ENCODE measurements at regions not wholly inside any gene's neighbourhood (a gene's known extent, or its start where the extent isn't known, plus 50 kb on each side); places are given as distances from the start of the nearest gene placed in this dataset.

DNA sequence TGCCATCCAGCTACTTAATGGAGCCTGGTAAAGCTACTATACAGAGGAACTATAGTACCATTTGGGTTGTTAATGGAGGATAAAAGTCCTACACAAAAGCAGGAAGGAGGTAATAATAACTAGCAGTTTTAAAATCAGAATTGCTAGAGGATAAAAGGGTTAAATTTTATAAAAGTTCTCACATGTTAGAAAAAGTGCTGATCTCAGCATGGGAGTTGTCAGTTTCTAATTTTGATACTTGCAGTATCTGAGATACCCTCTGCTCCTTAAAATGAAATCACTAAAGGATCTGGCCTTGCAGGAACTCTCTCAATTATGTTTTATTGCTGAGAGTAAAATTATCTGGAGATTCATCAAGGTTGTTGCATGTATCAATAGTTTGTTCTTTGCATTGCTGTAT lies 272.2 kb upstream of the GYPC start:
- no peak overlapping the region for H3K9ac ChIP-seq (ENCODE audit: low read depth in 1 of 2, low read length in 2 of 2)
- H3K36me3 ChIP-seq (ENCODE audit: control insufficient read depth in 4 of 4, insufficient read depth in 3 of 4, low read depth in 1 of 4, low read length in 3 of 4): no peaks in the 10 kb centered on the region
- no peak for DNase-seq (ENCODE audit: low spot score)
- peaks cover 0 to 3% (median 0%) of the 10 kb centered on the region in 4 donors for H3K27me3 ChIP-seq (ENCODE audit: control insufficient read depth in 4 of 4, insufficient read depth in 4 of 4, low read length in 3 of 4)
- H3K4me1 ChIP-seq (ENCODE audit: control insufficient read depth in 4 of 4, insufficient read depth in 4 of 4, low read length in 3 of 4): no peaks in the 10 kb centered on the region
- no peak overlapping the region for H3K4me3 ChIP-seq (ENCODE audit: low read depth in 1 of 3, low read length in 3 of 3)
- H3K9me3 ChIP-seq (ENCODE audit: control insufficient read depth in 4 of 4, low read length in 3 of 4): no peaks in the 10 kb centered on the region
- no peak for TF ChIP-seq YY1 (IDR thresholded peaks at IDR 0.05)
- TF ChIP-seq FOXA2 (IDR thresholded peaks at IDR 0.05): no peak
- TF ChIP-seq RXRA (IDR thresholded peaks at IDR 0.05): no peak
- TF ChIP-seq JUND (IDR thresholded peaks at IDR 0.05): no peak
- TF ChIP-seq, protein P1, sequence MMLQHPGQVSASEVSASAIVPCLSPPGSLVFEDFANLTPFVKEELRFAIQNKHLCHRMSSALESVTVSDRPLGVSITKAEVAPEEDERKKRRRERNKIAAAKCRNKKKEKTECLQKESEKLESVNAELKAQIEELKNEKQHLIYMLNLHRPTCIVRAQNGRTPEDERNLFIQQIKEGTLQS (IDR thresholded peaks at IDR 0.05): no peak
- TF ChIP-seq, protein P2, sequence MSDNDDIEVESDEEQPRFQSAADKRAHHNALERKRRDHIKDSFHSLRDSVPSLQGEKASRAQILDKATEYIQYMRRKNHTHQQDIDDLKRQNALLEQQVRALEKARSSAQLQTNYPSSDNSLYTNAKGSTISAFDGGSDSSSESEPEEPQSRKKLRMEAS (IDR thresholded peaks at IDR 0.05): no peak
- TF ChIP-seq GABPA (IDR thresholded peaks at IDR 0.05 in 1 of 2, conservative IDR thresholded peaks at IDR 0.05 in 1 of 2): no peak
- TF ChIP-seq, protein P3, sequence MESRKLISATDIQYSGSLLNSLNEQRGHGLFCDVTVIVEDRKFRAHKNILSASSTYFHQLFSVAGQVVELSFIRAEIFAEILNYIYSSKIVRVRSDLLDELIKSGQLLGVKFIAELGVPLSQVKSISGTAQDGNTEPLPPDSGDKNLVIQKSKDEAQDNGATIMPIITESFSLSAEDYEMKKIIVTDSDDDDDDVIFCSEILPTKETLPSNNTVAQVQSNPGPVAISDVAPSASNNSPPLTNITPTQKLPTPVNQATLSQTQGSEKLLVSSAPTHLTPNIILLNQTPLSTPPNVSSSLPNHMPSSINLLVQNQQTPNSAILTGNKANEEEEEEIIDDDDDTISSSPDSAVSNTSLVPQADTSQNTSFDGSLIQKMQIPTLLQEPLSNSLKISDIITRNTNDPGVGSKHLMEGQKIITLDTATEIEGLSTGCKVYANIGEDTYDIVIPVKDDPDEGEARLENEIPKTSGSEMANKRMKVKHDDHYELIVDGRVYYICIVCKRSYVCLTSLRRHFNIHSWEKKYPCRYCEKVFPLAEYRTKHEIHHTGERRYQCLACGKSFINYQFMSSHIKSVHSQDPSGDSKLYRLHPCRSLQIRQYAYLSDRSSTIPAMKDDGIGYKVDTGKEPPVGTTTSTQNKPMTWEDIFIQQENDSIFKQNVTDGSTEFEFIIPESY (IDR thresholded peaks at IDR 0.05): no peak
- TF ChIP-seq FOXA1 (IDR thresholded peaks at IDR 0.05): no peak
- no peak for TF ChIP-seq HNF4A (conservative IDR thresholded peaks at IDR 0.05)
- TF ChIP-seq, protein P4, sequence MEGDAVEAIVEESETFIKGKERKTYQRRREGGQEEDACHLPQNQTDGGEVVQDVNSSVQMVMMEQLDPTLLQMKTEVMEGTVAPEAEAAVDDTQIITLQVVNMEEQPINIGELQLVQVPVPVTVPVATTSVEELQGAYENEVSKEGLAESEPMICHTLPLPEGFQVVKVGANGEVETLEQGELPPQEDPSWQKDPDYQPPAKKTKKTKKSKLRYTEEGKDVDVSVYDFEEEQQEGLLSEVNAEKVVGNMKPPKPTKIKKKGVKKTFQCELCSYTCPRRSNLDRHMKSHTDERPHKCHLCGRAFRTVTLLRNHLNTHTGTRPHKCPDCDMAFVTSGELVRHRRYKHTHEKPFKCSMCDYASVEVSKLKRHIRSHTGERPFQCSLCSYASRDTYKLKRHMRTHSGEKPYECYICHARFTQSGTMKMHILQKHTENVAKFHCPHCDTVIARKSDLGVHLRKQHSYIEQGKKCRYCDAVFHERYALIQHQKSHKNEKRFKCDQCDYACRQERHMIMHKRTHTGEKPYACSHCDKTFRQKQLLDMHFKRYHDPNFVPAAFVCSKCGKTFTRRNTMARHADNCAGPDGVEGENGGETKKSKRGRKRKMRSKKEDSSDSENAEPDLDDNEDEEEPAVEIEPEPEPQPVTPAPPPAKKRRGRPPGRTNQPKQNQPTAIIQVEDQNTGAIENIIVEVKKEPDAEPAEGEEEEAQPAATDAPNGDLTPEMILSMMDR (IDR thresholded peaks at IDR 0.05; ENCODE audit: low read depth, low read length, missing input control): no peak
- TF ChIP-seq, protein P5, sequence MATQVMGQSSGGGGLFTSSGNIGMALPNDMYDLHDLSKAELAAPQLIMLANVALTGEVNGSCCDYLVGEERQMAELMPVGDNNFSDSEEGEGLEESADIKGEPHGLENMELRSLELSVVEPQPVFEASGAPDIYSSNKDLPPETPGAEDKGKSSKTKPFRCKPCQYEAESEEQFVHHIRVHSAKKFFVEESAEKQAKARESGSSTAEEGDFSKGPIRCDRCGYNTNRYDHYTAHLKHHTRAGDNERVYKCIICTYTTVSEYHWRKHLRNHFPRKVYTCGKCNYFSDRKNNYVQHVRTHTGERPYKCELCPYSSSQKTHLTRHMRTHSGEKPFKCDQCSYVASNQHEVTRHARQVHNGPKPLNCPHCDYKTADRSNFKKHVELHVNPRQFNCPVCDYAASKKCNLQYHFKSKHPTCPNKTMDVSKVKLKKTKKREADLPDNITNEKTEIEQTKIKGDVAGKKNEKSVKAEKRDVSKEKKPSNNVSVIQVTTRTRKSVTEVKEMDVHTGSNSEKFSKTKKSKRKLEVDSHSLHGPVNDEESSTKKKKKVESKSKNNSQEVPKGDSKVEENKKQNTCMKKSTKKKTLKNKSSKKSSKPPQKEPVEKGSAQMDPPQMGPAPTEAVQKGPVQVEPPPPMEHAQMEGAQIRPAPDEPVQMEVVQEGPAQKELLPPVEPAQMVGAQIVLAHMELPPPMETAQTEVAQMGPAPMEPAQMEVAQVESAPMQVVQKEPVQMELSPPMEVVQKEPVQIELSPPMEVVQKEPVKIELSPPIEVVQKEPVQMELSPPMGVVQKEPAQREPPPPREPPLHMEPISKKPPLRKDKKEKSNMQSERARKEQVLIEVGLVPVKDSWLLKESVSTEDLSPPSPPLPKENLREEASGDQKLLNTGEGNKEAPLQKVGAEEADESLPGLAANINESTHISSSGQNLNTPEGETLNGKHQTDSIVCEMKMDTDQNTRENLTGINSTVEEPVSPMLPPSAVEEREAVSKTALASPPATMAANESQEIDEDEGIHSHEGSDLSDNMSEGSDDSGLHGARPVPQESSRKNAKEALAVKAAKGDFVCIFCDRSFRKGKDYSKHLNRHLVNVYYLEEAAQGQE (IDR thresholded peaks at IDR 0.05): no peak
- TF ChIP-seq HNF4G (IDR thresholded peaks at IDR 0.05): no peak
- TF ChIP-seq TAF1 (conservative IDR thresholded peaks at IDR 0.05): no peak
- TF ChIP-seq RAD21 (IDR thresholded peaks at IDR 0.05): no peak
- TF ChIP-seq NR2F2 (IDR thresholded peaks at IDR 0.05): no peak
- no peak overlapping the region for H3K27ac ChIP-seq (ENCODE audit: low read depth in 1 of 2, low read length in 2 of 2)

DNA sequence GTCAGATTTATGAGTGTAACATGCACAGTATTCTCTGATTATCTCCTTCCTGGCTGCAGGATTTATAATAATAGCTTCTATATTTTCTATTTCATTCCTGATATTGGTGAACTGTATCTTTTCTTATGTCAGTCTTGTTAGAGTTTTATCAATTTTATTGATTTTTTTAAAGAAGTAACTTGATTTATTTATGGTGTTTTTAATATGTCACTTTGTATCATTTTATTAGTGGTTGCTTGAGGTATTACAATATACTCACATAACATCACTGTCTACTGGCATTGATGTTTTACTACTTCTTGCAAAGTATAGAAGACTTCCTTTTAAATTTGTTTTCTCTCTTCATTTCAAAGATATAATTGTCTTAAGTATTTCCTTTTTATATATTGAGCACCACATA lies 270.5 kb upstream of the GYPC start:
- no peak for TF ChIP-seq HNF4A (conservative IDR thresholded peaks at IDR 0.05)
- TF ChIP-seq NR2F2 (IDR thresholded peaks at IDR 0.05): no peak
- TF ChIP-seq YY1 (IDR thresholded peaks at IDR 0.05): no peak
- TF ChIP-seq, protein P1 (IDR thresholded peaks at IDR 0.05): no peak
- TF ChIP-seq, protein P3 (IDR thresholded peaks at IDR 0.05): no peak
- TF ChIP-seq, protein P4 (IDR thresholded peaks at IDR 0.05; ENCODE audit: low read depth, low read length, missing input control): no peak
- TF ChIP-seq EGR1 (IDR thresholded peaks at IDR 0.05; ENCODE audit: low read depth in 2 of 2): no peak
- TF ChIP-seq TAF1 (conservative IDR thresholded peaks at IDR 0.05): no peak
- TF ChIP-seq RAD21 (IDR thresholded peaks at IDR 0.05): no peak
- TF ChIP-seq SP1 (IDR thresholded peaks at IDR 0.05): no peak
- no peak for TF ChIP-seq JUND (IDR thresholded peaks at IDR 0.05)
- TF ChIP-seq FOXA1 (IDR thresholded peaks at IDR 0.05): no peak
- TF ChIP-seq HNF4G (IDR thresholded peaks at IDR 0.05): no peak
- no peak for TF ChIP-seq GABPA (IDR thresholded peaks at IDR 0.05 in 1 of 2, conservative IDR thresholded peaks at IDR 0.05 in 1 of 2)
- TF ChIP-seq, protein P2 (IDR thresholded peaks at IDR 0.05): no peak
- Histone ChIP-seq H3K27ac (ENCODE audit: low read depth in 1 of 2, low read length in 2 of 2) (no peak overlapping the region), H3K9ac (ENCODE audit: low read depth in 1 of 2, low read length in 2 of 2) (no peak overlapping the region), H3K4me1 (ENCODE audit: control insufficient read depth in 4 of 4, insufficient read depth in 4 of 4, low read length in 3 of 4) (no peaks in the 10 kb centered on the region), H3K9me3 (ENCODE audit: control insufficient read depth in 4 of 4, low read length in 3 of 4) (no peaks in the 10 kb centered on the region), H3K4me3 (ENCODE audit: low read depth in 1 of 3, low read length in 3 of 3) (no peak overlapping the region), H3K27me3 (ENCODE audit: control insufficient read depth in 4 of 4, insufficient read depth in 4 of 4, low read length in 3 of 4) (no peaks in the 10 kb centered on the region), H3K36me3 (ENCODE audit: control insufficient read depth in 4 of 4, insufficient read depth in 3 of 4, low read depth in 1 of 4, low read length in 3 of 4) (no peaks in the 10 kb centered on the region)
- no peak for DNase-seq (ENCODE audit: low spot score)
